GM10266 (cell line): ENCODE measurements at regions not wholly inside any gene's neighbourhood (a gene's known extent, or its start where the extent isn't known, plus 50 kb on each side); places are given as distances from the start of the nearest gene placed in this dataset.

Experiments
- DNase-seq: peaks from one replicate; pipeline ENCODE4 v3.0.0; 2012; ENCODE audit errors: extremely low spot score
- CTCF ChIP-seq: IDR thresholded peaks from 2 replicates; pipeline ENCODE4 v1.5.1; 2012; ENCODE audit warnings: mild to moderate bottlenecking, low read depth; ENCODE audit not compliant: control insufficient read depth, insufficient read depth; ENCODE audit errors: missing control alignments

GRCh38 chr5:171710451-171711024, 75.1 kb upstream of the SMIM23 start:
- DNase-seq, result no peak
- TF ChIP-seq CTCF, result no peak

GRCh38 chr5:171711571-171711970, 74.0 kb upstream of the SMIM23 start:
- no peak for DNase-seq
- TF ChIP-seq CTCF, result no peak

- no peak for TF ChIP-seq CTCF
- no peak for DNase-seq
Observed at GRCh38 chr5:171712616-171713015, 73.0 kb upstream of the SMIM23 start.

GRCh38 chr5:171713152-171713551, 72.5 kb upstream of the SMIM23 start:
- no peak for DNase-seq
- no peak for TF ChIP-seq CTCF

- no peak for TF ChIP-seq CTCF
- DNase-seq, result no peak
Observed at GRCh38 chr5:171714261-171714660, 71.4 kb upstream of the SMIM23 start.

- DNase-seq, result no peak
- no peak for TF ChIP-seq CTCF
Observed at GRCh38 chr5:171714851-171715250, 70.8 kb upstream of the SMIM23 start.

GRCh38 chr5:171715551-171715950, 70.1 kb upstream of the SMIM23 start:
- DNase-seq, result no peak
- TF ChIP-seq CTCF, result no peak
